GM19455 (cell line): ENCODE measurements at regions not wholly inside any gene's neighbourhood (a gene's known extent, or its start where the extent isn't known, plus 50 kb on each side); places are given as distances from the start of the nearest gene placed in this dataset.

Experiments used
- ATAC-seq: cut with Tn5 transposase; IDR thresholded peaks from one replicate; pipeline ENCODE4 v1.9.1; 2021; ENCODE audit not compliant: unreplicated experiment

- no peak for ATAC-seq
These were observed 111.9 kb upstream of the SLC44A3 start for GRCh38 chr1:94708299-94708685.

GRCh38 chr1:94707321-94708298, 112.5 kb upstream of the SLC44A3 start:
- ATAC-seq, result no peak

DNA sequence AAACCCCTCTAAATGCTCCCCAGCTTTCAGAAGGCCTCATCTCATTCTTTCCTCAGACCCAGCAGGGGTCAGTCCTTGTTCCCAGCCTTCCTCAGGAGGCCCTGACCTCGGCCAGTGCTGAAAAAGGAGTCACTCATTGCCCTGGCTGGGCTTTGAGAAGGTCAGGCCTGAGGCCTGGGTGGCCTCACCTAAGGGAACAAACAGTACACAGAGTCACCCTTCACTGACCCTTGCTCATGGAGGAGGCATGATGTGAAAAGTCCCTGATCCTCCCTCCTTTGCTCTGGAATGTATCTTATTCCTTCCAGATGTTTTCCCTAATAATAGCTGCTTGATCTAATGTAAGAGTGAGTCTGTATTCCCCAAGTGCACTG, 117.7 kb upstream of the SLC44A3 start:
- no peak for ATAC-seq

DNA sequence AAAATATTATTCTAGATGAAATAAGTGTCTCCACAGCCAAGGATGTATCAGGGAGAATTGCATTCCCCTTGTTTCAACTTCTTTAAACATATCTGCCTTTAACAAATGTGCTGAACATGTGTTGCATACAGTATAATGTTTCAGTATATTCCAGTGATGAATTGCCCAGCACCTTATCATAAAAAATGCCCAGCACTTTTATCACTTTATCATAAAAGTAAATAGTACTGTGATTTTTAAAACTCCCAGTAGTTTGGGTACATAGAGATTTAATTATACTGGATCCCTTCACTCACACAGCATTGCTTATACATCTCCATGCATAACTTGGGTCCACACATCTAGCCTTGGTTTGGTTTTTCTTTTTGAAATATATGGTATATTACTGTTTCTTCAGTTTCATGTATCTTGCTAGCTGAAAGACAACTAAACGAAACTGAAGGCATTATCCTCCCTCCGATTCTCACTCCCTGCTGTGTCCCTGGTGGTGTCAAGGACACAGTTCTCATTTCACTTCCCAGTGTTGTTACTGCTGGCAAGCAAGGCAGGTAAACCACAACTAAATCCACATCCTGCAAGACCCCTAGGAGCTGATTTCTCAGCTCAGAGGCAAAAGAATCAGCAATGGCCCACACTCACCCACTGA, 118.2 kb upstream of the SLC44A3 start:
- ATAC-seq, result no peak

DNA sequence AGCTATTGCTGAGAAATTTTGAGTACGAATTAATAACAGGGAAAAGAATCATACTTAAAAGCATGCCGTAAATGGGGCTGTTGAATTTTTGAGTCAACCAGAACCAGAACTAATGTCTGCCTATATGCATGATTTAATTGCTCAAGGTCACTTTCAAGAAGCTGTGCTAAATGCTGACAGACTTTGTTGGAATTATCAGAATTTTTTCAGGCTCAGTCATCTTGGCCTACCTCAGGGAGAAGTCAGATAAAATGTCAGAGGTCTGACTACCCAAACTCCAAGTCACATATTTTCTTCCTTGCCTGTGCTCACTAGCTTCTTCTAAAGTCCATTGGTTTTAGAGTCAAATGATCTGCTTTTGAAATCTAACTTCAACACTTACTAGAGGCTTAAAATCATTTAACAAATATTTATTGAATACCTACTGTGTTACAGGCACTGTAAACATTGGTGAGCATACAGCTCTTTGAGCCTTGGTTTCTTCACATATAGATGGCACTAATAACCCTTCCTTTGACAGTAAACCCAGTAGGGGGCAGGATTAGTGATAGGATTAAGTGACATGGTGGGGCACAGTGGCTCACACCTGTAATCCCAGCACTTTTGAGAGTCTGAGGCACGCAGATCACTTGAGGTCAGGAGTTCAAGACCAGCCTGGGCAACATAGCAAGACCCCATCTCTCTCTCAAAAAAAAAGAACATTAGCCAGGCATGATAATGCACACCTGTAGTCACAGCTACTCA, 121.2 kb upstream of the SLC44A3 start:
- no peak for ATAC-seq

DNA sequence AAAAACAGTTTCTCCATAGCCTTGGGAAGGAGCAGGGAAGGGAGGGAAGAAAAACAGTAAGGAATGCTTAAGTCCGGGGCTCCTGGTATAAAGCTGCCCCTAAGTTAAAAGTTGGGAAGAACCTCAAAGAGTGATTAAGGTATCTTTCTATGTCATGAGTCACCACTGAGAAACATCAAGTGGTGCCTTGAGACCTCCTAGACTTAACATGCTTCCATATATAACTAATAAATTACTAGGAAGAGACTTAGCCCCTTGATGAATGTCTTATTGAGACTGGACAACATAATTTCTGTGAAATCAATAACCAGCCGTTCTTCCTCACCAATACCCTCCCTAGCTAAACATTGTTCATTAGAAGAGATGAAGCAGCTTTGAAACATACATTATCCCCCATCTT, 121.8 kb upstream of the SLC44A3 start:
- no peak for ATAC-seq

DNA sequence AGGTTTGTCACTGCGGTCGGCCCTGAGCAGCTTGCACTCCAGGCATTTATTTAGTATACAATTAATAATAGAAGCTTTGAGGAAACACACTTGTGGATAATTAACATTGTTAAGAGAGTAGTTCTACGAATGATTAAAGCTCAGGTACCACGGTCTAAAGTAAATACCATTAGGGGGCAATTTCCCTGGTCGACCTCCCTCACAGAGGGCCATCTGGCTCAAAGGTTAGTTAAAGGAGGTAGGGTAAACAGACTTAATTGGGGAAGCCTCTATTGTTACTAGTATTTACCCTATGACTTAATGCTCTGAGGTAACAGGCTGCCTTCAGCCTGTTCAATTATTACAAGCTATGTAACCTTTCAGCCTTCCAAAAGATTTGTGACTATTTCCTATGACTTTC, 122.3 kb upstream of the SLC44A3 start:
- ATAC-seq, result no peak

- no peak for ATAC-seq
These were observed 125.8 kb upstream of the SLC44A3 start for GRCh38 chr1:94694226-94694915.

- ATAC-seq, result no peak
These were observed 126.7 kb upstream of the SLC44A3 start for GRCh38 chr1:94693435-94693834.

- no peak for ATAC-seq
These were observed 127.1 kb upstream of the SLC44A3 start for GRCh38 chr1:94693029-94693428.

GRCh38 chr1:94688646-94689045, 131.5 kb upstream of the SLC44A3 start:
- ATAC-seq, result no peak

- no peak for ATAC-seq
These were observed 133.3 kb upstream of the SLC44A3 start for GRCh38 chr1:94686882-94687281.

GRCh38 chr1:94684690-94685250, 135.4 kb upstream of the SLC44A3 start:
- no peak for ATAC-seq

DNA sequence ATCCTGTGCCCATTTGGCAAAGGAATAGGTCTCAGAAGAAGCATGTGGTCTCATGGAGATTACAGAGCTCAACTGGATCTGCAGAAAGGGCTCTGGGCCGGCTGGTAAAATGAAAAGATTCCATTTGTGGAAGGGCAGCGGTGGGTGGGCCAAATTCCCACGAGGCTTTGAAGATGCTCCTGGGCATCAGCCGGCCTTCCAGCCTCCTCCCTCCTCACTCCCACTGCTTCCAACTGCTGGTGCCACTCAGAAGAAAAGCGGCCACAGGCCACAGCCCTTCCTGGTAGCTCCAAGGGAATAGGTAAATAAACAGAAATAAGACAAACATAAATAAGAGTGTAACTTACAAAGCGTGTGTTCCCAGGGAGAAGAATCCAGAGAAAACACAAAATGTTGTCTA, 136.3 kb upstream of the SLC44A3 start:
- ATAC-seq, result no peak

DNA sequence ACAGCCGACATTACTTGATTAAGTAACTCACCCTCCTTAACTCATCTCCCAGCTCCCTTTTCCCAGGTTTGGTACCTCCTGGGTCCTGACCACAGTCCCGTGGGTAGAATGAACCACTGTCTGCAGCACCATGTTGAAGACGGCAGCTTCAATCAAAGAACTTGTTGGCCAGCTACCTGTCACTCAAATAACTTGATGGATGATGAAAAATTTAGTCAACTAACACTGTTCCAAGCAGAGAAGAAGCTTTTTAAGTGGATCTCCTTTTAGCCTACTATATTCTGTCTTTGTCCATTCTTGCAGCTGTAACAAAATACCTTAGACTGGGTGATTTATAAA, 138.4 kb upstream of the F3 start:
- no peak for ATAC-seq

GRCh38 chr1:94679332-94680038, 137.9 kb upstream of the F3 start:
- no peak for ATAC-seq

DNA sequence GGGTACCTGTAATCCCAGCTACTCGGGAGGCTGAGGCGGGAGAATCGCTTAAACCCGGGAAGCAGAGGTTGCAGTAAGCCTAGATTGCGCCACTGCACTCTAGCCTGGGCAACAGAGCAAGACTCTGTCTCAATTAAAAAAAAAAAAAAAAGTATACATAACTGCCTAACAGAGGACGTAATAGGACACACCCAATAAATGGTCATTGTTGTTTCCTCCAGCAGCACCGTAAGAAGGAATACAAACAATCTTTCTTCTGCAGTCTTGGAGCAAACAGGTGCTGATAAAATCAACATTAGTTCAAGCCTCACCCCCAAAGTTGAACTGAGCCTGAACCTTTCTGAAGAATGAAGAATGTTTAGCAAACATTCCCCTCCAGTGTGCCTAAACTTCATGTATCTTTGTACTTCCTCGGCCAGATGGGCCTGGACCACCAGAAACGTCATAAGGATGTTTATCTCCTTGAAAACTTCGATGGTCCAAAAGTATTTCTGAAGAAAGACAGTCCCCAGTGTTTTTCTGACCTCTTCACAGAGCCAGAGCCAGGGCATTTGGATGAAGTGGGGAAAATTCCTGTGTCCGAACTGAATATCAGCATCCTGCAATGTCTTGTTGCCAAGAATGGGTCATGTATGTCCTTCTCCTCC, 136.8 kb upstream of the F3 start:
- no peak for ATAC-seq

GRCh38 chr1:94677714-94678113, 136.2 kb upstream of the F3 start:
- no peak for ATAC-seq

DNA sequence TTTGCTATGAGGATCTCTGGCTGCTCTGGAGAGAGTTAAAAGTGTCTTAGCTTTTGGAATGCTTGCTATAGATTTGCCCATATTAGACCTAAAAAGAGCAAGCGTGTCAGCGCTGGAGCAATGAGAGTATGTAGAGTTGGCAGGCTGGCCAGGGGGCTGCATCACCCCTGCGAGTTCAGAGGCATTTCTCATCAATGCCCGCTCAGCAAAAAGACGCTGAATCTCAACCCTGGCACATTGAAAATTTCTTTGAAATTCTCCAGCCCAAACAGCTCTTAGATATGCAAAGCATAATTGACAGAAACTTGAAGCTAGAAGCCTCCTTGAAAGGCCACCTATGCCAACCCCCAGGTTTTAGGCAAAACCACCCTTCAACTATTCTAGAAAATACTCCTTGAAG, 135.5 kb upstream of the F3 start:
- no peak for ATAC-seq

GRCh38 chr1:94676686-94677085, 135.1 kb upstream of the F3 start:
- ATAC-seq, result no peak
